Adrenal gland (tissue), 9 donors: ENCODE measurements at regions not wholly inside any gene's neighbourhood (a gene's known extent, or its start where the extent isn't known, plus 50 kb on each side); places are given as distances from the start of the nearest gene placed in this dataset.

Source experiments
- DNase-seq, 7 donors: peaks; one replicate each; pipeline ENCODE4 v3.0.0-alpha.2; 2019 to 2020
- H3K27ac ChIP-seq, 5 donors: fragments of 200-600 bp; sonication (generic) in 4 of 5; 1 replicate in 3 of 5; 2 replicates in 2 of 5; pipeline versions ENCODE4 v1.5.1 to v1.8.0; 2016 to 2020; ENCODE audit warnings: mild to moderate bottlenecking in 1 of 5
- H3K27me3 ChIP-seq: fragments of 200-600 bp; 2 replicates; pipeline ENCODE4 v1.8.0; 2021
- H3K36me3 ChIP-seq, 2 donors: fragments of 200-600 bp; replicated peaks in 1 of 2; 1 replicate in 1 of 2; 2 replicates in 1 of 2; pipeline versions ENCODE4 v1.5.1 to v1.8.0; 2018 to 2022
- H3K4me1 ChIP-seq, 2 donors: fragments of 200-600 bp; replicated peaks in 1 of 2; 1 replicate in 1 of 2; 2 replicates in 1 of 2; pipeline versions ENCODE4 v1.5.1 to v1.8.0; 2018 to 2021
- H3K4me3 ChIP-seq, 4 donors: fragments of 200-600 bp; sonication (generic) in 3 of 4; one replicate each; pipeline ENCODE4 v1.5.1; 2016 to 2018
- H3K9me3 ChIP-seq, 3 donors: fragments of 200-600 bp; sonication (generic) in 1 of 3; replicated peaks in 1 of 3; 1 replicate in 2 of 3; 2 replicates in 1 of 3; pipeline versions ENCODE4 v1.5.1 to v1.8.0; 2016 to 2021
- POLR2A ChIP-seq, 2 donors: fragments of 450-650 bp; IDR thresholded peaks; one replicate each; pipeline ENCODE4 v1.6.1; 2017; ENCODE audit warnings: antibody characterized with exemption in 2 of 2, mild to moderate bottlenecking in 2 of 2, moderate library complexity in 1 of 2
- WGBS, 4 donors: extraction: QIAGEN DNeasy Blood & Tissue Kit in 2 of 4; methylation state at CpG; one replicate each; pipeline versions ENCODE4 v1.1.5 to v1.1.7; 2013 to 2017; 5-methylcytosine and 5-hydroxymethylcytosine counted together
- intact Hi-C, 2 donors: fragments of 100-400 bp; cut with DNase I; formaldehyde crosslinking; loops; one replicate each; pipeline versions ENCODE4 v1.14.1 to v1.15.0; 2022 to 2023
- TF ChIP-seq, protein P1 (sequence below), 6 experiments: fragments of 450-650 bp in 4 of 6; fragments of 200-600 bp in 2 of 6; sonication (generic) in 1 of 6; IDR thresholded peaks; 1 replicate in 5 of 6; 2 replicates in 1 of 6; pipeline versions ENCODE4 v1.5.1 to v1.8.0; 2016 to 2021; ENCODE audit warnings: antibody characterized with exemption in 6 of 6, mild to moderate bottlenecking in 2 of 6, moderate library complexity in 1 of 6
- donor health status: healthy with polysubstance abuse.
- donor health status: Bipolar disorder and iron deficiency.
- donor health status: DM: yes; HTN: yes; CAD: no.
- donor health status: DM: no; HTN: no; CAD: no.
- donor health status: DM: no; HTN: no; CAD: no.

DNA sequence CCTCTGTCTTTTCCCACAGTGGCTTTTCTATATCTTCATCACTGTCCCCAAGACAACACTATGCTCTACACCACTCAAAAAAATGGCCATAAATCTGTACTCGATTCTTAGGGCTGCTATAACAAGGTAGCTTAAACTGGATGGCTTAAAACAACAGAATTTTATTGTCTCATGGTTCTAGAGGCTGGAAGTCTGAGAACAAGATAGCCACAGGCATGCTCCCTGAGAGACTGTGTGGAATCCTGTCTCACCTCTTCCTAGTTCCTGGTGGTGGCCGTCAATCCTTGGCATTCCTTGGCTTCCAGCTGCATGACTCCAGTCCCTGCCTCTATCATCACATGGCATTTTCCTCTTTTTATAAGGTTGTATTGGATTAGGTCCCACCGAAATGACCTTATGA, 70.7 kb upstream of the DCLK2 start:
- H3K9me3 ChIP-seq = no peaks in the 10 kb centered on the region
- peaks cover 0 to 4% of the 10 kb centered on the region in 2 donors for H3K4me1 ChIP-seq
- WGBS, 4 donors = 76 to 89% (median 83%) methylated on average over 3 of the region's 3 CpGs
- H3K36me3 ChIP-seq = no peaks in the 10 kb centered on the region
- H3K27ac ChIP-seq = no peak overlapping the region
- DNase-seq = no peak
- no peak for TF ChIP-seq POLR2A (IDR thresholded peaks at IDR 0.05)
- TF ChIP-seq, protein P1, sequence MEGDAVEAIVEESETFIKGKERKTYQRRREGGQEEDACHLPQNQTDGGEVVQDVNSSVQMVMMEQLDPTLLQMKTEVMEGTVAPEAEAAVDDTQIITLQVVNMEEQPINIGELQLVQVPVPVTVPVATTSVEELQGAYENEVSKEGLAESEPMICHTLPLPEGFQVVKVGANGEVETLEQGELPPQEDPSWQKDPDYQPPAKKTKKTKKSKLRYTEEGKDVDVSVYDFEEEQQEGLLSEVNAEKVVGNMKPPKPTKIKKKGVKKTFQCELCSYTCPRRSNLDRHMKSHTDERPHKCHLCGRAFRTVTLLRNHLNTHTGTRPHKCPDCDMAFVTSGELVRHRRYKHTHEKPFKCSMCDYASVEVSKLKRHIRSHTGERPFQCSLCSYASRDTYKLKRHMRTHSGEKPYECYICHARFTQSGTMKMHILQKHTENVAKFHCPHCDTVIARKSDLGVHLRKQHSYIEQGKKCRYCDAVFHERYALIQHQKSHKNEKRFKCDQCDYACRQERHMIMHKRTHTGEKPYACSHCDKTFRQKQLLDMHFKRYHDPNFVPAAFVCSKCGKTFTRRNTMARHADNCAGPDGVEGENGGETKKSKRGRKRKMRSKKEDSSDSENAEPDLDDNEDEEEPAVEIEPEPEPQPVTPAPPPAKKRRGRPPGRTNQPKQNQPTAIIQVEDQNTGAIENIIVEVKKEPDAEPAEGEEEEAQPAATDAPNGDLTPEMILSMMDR (IDR thresholded peaks at IDR 0.05) = no peak
- no peaks in the 10 kb centered on the region for H3K27me3 ChIP-seq
- intact Hi-C loops = loop anchor here (10.0 kb wide), 2 partner anchors 207 to 237 kb away; no protein-coding TSS in a partner anchor
- H3K4me3 ChIP-seq = no peak overlapping the region

DNA sequence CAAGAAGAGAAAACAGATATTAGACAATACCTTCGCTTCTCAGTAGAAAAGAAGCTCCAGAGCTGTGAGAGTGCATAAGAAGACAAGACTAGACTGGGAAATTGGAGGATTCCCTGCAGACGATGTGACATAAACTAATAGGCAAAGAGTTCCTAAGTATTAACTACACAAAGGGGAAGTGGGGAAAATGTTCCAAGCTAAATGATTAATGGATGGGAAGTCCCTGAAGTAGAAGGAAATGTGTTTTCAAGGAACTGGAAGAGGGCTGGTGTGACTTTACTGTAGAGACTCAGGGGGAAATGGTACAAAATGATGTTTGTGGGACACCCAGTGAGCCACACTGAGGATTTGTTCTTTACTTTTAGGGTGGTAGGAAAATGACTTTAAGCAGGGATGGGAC, 69.7 kb upstream of the DCLK2 start:
- WGBS, 4 donors = 66 to 80% (median 76%) methylated on average over 2 of the region's 2 CpGs
- no peaks in the 10 kb centered on the region for H3K9me3 ChIP-seq
- H3K27me3 ChIP-seq = no peaks in the 10 kb centered on the region
- DNase-seq = no peak
- no peaks in the 10 kb centered on the region for H3K36me3 ChIP-seq
- peaks cover 0 to 4% of the 10 kb centered on the region in 2 donors for H3K4me1 ChIP-seq
- no peak overlapping the region for H3K27ac ChIP-seq
- no peak overlapping the region for H3K4me3 ChIP-seq
- no peak for TF ChIP-seq POLR2A (IDR thresholded peaks at IDR 0.05)
- TF ChIP-seq, protein P1 (IDR thresholded peaks at IDR 0.05) = no peak
- intact Hi-C loops = loop anchor here (10.0 kb wide), 2 partner anchors 206 to 236 kb away; no protein-coding TSS in a partner anchor

DNA sequence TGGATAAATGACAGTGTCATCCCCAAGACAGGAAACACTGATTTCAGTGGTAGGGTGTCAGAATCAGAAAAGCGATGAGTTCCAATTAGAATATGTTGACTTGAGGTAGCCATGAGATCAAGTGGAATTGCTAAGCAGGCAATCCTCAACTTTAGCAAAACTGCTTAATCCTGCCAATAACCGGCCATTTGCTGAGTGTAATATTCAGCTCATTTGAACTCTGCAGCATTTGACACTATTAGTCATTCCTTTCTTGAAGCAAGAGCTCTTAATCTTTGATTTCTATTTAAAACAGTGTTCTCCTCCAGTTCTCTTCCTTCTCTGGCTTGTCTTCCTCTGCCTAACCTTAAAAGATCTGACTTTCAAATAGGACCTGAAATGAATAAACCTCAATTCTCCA, 68.7 kb upstream of the DCLK2 start:
- Histone ChIP-seq H3K4me3 (no peak overlapping the region), H3K27ac (no peak overlapping the region), H3K27me3 (no peaks in the 10 kb centered on the region), H3K4me1 (peaks cover 0 to 4% of the 10 kb centered on the region in 2 donors), H3K36me3 (no peaks in the 10 kb centered on the region), H3K9me3 (no peaks in the 10 kb centered on the region)
- no peak for TF ChIP-seq POLR2A (IDR thresholded peaks at IDR 0.05)
- TF ChIP-seq, protein P1 (IDR thresholded peaks at IDR 0.05) = no peak
- WGBS, 4 donors = 69 to 87% (median 82%) methylated on average over 2 of the region's 2 CpGs
- DNase-seq = no peak
- intact Hi-C loops = loop anchor here (10.0 kb wide), 2 partner anchors 205 to 235 kb away; no protein-coding TSS in a partner anchor

DNA sequence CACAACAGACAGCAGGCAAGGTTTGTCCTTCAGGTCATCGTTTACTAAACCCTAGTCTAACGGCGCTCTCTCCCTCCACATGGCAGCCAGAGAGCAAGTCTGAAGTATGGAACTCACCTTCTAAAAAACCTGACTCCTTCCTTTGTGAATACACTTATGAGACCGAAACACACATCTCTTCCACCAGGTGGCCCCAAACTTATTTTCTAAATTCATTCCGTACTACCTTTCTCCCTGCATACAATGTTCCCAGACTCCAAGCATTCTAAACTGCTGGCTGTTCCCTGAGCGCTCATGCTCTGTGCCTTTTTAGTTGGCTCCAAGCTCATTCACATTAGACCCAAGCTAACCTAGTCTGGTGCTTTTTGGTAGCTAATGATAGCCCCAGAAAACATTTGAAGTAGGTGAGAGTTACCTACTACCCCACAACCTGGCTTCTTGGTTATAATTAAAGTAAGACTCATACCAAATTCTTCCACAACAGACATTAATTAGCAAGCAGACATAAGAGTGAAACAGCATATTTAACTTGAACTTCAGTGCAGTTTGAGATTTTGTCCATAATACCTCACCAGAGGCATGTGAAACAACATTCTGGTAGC, 67.6 kb upstream of the DCLK2 start:
- peak; percentile 27 to 80 (median 47) for DNase-seq
- H3K27me3 ChIP-seq = no peaks in the 10 kb centered on the region
- TF ChIP-seq POLR2A (IDR thresholded peaks at IDR 0.05) = no peak
- TF ChIP-seq, protein P1 (IDR thresholded peaks at IDR 0.05) = peak; percentile 24 to 72 (median 61)
- intact Hi-C loops = loop anchor here (10.0 kb wide), 2 partner anchors 54 to 204 kb away; no protein-coding TSS in a partner anchor
- H3K4me1 ChIP-seq = peaks cover 0 to 4% of the 10 kb centered on the region in 2 donors
- H3K27ac ChIP-seq = no peak overlapping the region
- 26 to 39% (median 30%) methylated on average over 5 to 6 of the region's 6 CpGs for WGBS, 4 donors
- no peaks in the 10 kb centered on the region for H3K36me3 ChIP-seq
- H3K9me3 ChIP-seq = no peaks in the 10 kb centered on the region
- no peak overlapping the region for H3K4me3 ChIP-seq
